C4-2B (cell line): ENCODE measurements at regions not wholly inside any gene's neighbourhood (a gene's known extent, or its start where the extent isn't known, plus 50 kb on each side); places are given as distances from the start of the nearest gene placed in this dataset.

Experiments
- CTCF ChIP-seq: fragments of 450-650 bp; conservative IDR thresholded peaks from 2 replicates; pipeline ENCODE4 v1.5.1; 2017; ENCODE audit warnings: mild to moderate bottlenecking
- ZFX ChIP-seq: fragments of 450-650 bp; IDR thresholded peaks from 2 replicates; pipeline ENCODE4 v1.6.1; 2017

DNA sequence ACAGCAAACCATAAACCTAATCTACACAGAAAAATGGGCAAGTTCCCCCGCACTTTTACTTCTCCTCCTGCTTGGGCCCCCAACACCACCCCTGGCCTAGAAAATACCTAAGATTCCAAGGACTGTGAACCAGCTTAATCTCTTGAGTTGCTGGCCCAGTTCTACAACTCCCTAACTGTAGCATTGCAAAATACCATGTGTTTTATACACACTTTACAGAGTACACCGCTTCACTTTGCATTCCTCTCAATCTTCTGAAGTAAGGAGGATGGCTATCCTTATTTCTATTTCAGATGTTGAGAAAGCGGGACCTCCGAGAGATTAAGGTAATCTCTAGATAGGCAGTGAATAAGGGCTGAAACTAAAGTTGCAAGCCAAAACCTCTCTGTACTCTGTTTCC, 408.3 kb upstream of the NR5A2 start:
- no peak for TF ChIP-seq CTCF
- no peak for TF ChIP-seq ZFX
